HepG2 (cell line): ENCODE measurements at regions not wholly inside any gene's neighbourhood (a gene's known extent, or its start where the extent isn't known, plus 50 kb on each side); places are given as distances from the start of the nearest gene placed in this dataset.

Experiments
- AGO2 ChIP-seq: fragments of 200-400 bp; formaldehyde crosslinking; optimal IDR thresholded peaks from 2 replicates; pipeline ENCODE3; 2017; ENCODE audit warnings: mild to moderate bottlenecking, low read depth, low read length, moderate library complexity
- CBX2 ChIP-seq, 2 experiments: fragments of 200-600 bp in 1 of 2; sonication (generic); formaldehyde crosslinking in 1 of 2; IDR thresholded peaks; 2 replicates each; pipeline versions ENCODE4 v1.7.0 to v1.8.1; 2018 to 2022; ENCODE audit warnings: low read depth in 2 of 2, low read length in 1 of 2, mild to moderate bottlenecking in 1 of 2, missing genetic modification reagents in 1 of 2
- CBX5 ChIP-seq: sonication (generic); formaldehyde crosslinking; IDR thresholded peaks from 2 replicates; pipeline ENCODE4 v1.4.0; 2020; ENCODE audit warnings: missing genetic modification reagents, borderline replicate concordance
- FOXO1 ChIP-seq: sonication (generic); formaldehyde crosslinking; IDR thresholded peaks from 2 replicates; pipeline ENCODE4 v1.4.0; 2020; ENCODE audit warnings: missing genetic modification reagents
- GABPB1 ChIP-seq: IDR thresholded peaks from 2 replicates; pipeline ENCODE4 v1.6.1; 2016; ENCODE audit warnings: mild to moderate bottlenecking, missing genetic modification reagents, moderate library complexity, missing compliant biosample characterization
- ISX ChIP-seq: sonication (generic); formaldehyde crosslinking; conservative IDR thresholded peaks from 2 replicates; pipeline ENCODE4 v1.5.0; 2020; ENCODE audit warnings: missing genetic modification reagents
- JUND ChIP-seq: sonication (generic); formaldehyde crosslinking; IDR thresholded peaks from 2 replicates; pipeline ENCODE4 v1.8.0; 2022; ENCODE audit warnings: mild to moderate bottlenecking, missing genetic modification reagents
- KAT7 ChIP-seq: IDR thresholded peaks from 2 replicates; pipeline ENCODE4 v1.6.1; 2018; ENCODE audit warnings: borderline replicate concordance, missing compliant biosample characterization
- KLF16 ChIP-seq, 2 experiments: sonication (generic) in 1 of 2; formaldehyde crosslinking in 1 of 2; IDR thresholded peaks; 2 replicates each; pipeline versions ENCODE4 v1.6.1 to v1.8.0; 2016 to 2023; ENCODE audit warnings: missing genetic modification reagents in 2 of 2, missing compliant biosample characterization in 1 of 2
- MED13 ChIP-seq: sonication (generic); formaldehyde crosslinking; IDR thresholded peaks from 2 replicates; pipeline ENCODE4 v1.5.0; 2020; ENCODE audit warnings: missing genetic modification reagents
- MXI1 ChIP-seq: IDR thresholded peaks from 3 replicates; pipeline ENCODE4 v1.6.1; 2012; ENCODE audit warnings: low read depth, low read length, inconsistent platforms, borderline replicate concordance
- NR2C2 ChIP-seq: sonication (generic); formaldehyde crosslinking; IDR thresholded peaks from 2 replicates; pipeline ENCODE4 v1.4.0; 2020; ENCODE audit warnings: missing genetic modification reagents, mild to moderate bottlenecking, moderate library complexity, borderline replicate concordance
- PAF1 ChIP-seq: IDR thresholded peaks from 2 replicates; pipeline ENCODE4 v1.6.1; 2016; ENCODE audit warnings: missing genetic modification reagents, missing compliant biosample characterization
- POLR2A ChIP-seq, 2 experiments: IDR thresholded peaks; 2 replicates each; pipeline ENCODE4 v1.6.1; 2011; ENCODE audit warnings: low read depth in 2 of 2, low read length in 2 of 2, mild to moderate bottlenecking in 1 of 2, moderate library complexity in 1 of 2; ENCODE audit not compliant: insufficient read depth in 1 of 2
- SRSF9 ChIP-seq: fragments of 200-400 bp; formaldehyde crosslinking; IDR thresholded peaks from 2 replicates; pipeline ENCODE4 v1.6.1; 2018; ENCODE audit warnings: borderline replicate concordance, mild to moderate bottlenecking, low read depth, low read length; ENCODE audit not compliant: insufficient read depth, poor library complexity, severe bottlenecking
- TAF1 ChIP-seq: sonication (generic); formaldehyde crosslinking; IDR thresholded peaks from 2 replicates; pipeline ENCODE4 v1.4.0; 2020; ENCODE audit warnings: missing genetic modification reagents
- TCF7 ChIP-seq: sonication (generic); IDR thresholded peaks from 2 replicates; pipeline ENCODE4 v1.6.1; 2016; ENCODE audit warnings: antibody characterized with exemption, low read depth
- THYN1 ChIP-seq: sonication (generic); formaldehyde crosslinking; IDR thresholded peaks from 2 replicates; pipeline ENCODE4 v1.8.1; 2023; ENCODE audit warnings: low read depth, mild to moderate bottlenecking, moderate library complexity, missing genetic modification reagents, borderline replicate concordance
- ZBTB7A ChIP-seq: sonication (generic); formaldehyde crosslinking; IDR thresholded peaks from 2 replicates; pipeline ENCODE4 v1.8.0; 2022; ENCODE audit warnings: mild to moderate bottlenecking, missing genetic modification reagents
- ZNF430 ChIP-seq: sonication (generic); formaldehyde crosslinking; IDR thresholded peaks from 2 replicates; pipeline ENCODE4 v1.9.0; 2021; ENCODE audit warnings: mild to moderate bottlenecking, missing genetic modification reagents
- ZNF629 ChIP-seq: sonication (generic); formaldehyde crosslinking; conservative IDR thresholded peaks from 2 replicates; pipeline ENCODE4 v1.5.0; 2020; ENCODE audit warnings: missing genetic modification reagents
- TF ChIP-seq, protein P1 (sequence below): sonication (generic); formaldehyde crosslinking; IDR thresholded peaks from 2 replicates; pipeline ENCODE4 v1.5.0; 2020; ENCODE audit warnings: mild to moderate bottlenecking, missing genetic modification reagents
- TF ChIP-seq, protein P2 (sequence below), 2 experiments: sonication (generic) in 1 of 2; formaldehyde crosslinking in 1 of 2; IDR thresholded peaks; 2 replicates each; pipeline versions ENCODE4 v1.4.0 to v1.6.1; 2016 to 2020; ENCODE audit warnings: borderline replicate concordance in 1 of 2, low read depth in 1 of 2, mild to moderate bottlenecking in 1 of 2, missing genetic modification reagents in 1 of 2

GRCh38 chr2:43157506-43158246, 68.7 kb downstream of the ZFP36L2 start (continued):
- TF ChIP-seq CBX5 (no peak), THYN1 (CRISPR knock-in tag) (no peak), ZNF430 (CRISPR knock-in tag) (peak; percentile 50; the same call in 1 of the 2 replicates), ISX (no peak), CBX2 (IDR thresholded peaks at IDR 0.05; ENCODE audit: low read depth, low read length) (no peak), CBX2 (CRISPR knock-in tag; IDR thresholded peaks at IDR 0.05; ENCODE audit: low read depth) (no peak), AGO2 (no peak), JUND (no peak), FOXO1 (CRISPR knock-in tag) (no peak), KLF16 (CRISPR knock-in tag; IDR thresholded peaks at IDR 0.05) (no peak), PAF1 (CRISPR knock-in tag) (no peak), ZBTB7A (CRISPR knock-in tag) (no peak), MED13 (CRISPR knock-in tag) (no peak), GABPB1 (CRISPR knock-in tag) (no peak), NR2C2 (CRISPR knock-in tag) (peak; percentile 38; the same call in 1 of the 2 replicates), MXI1 (no peak), ZNF629 (CRISPR knock-in tag) (no peak), KAT7 (CRISPR knock-in tag) (no peak), TAF1 (0 out of 2 replicates have a peak, but pooled peaks have one; percentile 5), POLR2A (IDR thresholded peaks at IDR 0.05; ENCODE audit: insufficient read depth in 1 of 2, low read depth in 2 of 2, low read length in 2 of 2) (no peak), TCF7 (peak; percentile 70), SRSF9 (no peak)
- TF ChIP-seq, protein P1, sequence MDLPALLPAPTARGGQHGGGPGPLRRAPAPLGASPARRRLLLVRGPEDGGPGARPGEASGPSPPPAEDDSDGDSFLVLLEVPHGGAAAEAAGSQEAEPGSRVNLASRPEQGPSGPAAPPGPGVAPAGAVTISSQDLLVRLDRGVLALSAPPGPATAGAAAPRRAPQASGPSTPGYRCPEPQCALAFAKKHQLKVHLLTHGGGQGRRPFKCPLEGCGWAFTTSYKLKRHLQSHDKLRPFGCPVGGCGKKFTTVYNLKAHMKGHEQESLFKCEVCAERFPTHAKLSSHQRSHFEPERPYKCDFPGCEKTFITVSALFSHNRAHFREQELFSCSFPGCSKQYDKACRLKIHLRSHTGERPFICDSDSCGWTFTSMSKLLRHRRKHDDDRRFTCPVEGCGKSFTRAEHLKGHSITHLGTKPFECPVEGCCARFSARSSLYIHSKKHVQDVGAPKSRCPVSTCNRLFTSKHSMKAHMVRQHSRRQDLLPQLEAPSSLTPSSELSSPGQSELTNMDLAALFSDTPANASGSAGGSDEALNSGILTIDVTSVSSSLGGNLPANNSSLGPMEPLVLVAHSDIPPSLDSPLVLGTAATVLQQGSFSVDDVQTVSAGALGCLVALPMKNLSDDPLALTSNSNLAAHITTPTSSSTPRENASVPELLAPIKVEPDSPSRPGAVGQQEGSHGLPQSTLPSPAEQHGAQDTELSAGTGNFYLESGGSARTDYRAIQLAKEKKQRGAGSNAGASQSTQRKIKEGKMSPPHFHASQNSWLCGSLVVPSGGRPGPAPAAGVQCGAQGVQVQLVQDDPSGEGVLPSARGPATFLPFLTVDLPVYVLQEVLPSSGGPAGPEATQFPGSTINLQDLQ = no peak
- TF ChIP-seq, protein P2, sequence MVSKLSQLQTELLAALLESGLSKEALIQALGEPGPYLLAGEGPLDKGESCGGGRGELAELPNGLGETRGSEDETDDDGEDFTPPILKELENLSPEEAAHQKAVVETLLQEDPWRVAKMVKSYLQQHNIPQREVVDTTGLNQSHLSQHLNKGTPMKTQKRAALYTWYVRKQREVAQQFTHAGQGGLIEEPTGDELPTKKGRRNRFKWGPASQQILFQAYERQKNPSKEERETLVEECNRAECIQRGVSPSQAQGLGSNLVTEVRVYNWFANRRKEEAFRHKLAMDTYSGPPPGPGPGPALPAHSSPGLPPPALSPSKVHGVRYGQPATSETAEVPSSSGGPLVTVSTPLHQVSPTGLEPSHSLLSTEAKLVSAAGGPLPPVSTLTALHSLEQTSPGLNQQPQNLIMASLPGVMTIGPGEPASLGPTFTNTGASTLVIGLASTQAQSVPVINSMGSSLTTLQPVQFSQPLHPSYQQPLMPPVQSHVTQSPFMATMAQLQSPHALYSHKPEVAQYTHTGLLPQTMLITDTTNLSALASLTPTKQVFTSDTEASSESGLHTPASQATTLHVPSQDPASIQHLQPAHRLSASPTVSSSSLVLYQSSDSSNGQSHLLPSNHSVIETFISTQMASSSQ (IDR thresholded peaks at IDR 0.05; ENCODE audit: low read depth) = no peak
- TF ChIP-seq, protein P2 (CRISPR knock-in tag; IDR thresholded peaks at IDR 0.05; ENCODE audit: borderline replicate concordance) = no peak
